ENCODE measurements at regions not wholly inside any gene's neighbourhood (a gene's known extent, or its start where the extent isn't known, plus 50 kb on each side); places are given as distances from the start of the nearest gene placed in this dataset.

GRCh38 chr4:147378780-147379179 lies 102.1 kb upstream of the EDNRA start:
- FAIRE-seq (no peak), ATAC-seq (no peak), DNase-seq (ENCODE audit: extremely low read depth in 1 of 4, low spot score in 3 of 4) (no peak)
- in situ Hi-C loops (cut with MboI): no loop called here
- CTCF ChIA-PET (ENCODE audit: low intra/inter-chr PET ratio): no interaction called here
- Histone ChIP-seq H3K79me2 (ENCODE audit: control insufficient read depth, insufficient read depth, low read length) (no peaks in the 10 kb centered on the region), H4K20me1 (replicated peaks; ENCODE audit: control insufficient read depth, insufficient read depth, low read length) (no peaks in the 10 kb centered on the region), H3K4me1 (replicated peaks in 1 of 2; ENCODE audit: control insufficient read depth in 2 of 2, insufficient read depth in 2 of 2, low read length in 2 of 2) (no peaks in the 10 kb centered on the region), H3K9ac (ENCODE audit: insufficient read depth in 1 of 2, low read depth in 2 of 2, low read length in 2 of 2) (no peak overlapping the region), H3K36me3 (ENCODE audit: control insufficient read depth, insufficient read depth, low read length) (no peaks in the 10 kb centered on the region), H3K9me3 (replicated peaks; ENCODE audit: control insufficient read depth, insufficient read depth, low read depth, low read length) (no peaks in the 10 kb centered on the region; the same call in 1 of the 2 replicates), H3K4me2 (ENCODE audit: insufficient read depth, low read length) (no peak overlapping the region), H3K27me3 (ENCODE audit: control insufficient read depth in 2 of 2, insufficient read depth in 2 of 2, low read length in 2 of 2) (no peaks in the 10 kb centered on the region), H3K4me3 (no peak overlapping the region), H3K9me1 (ENCODE audit: control insufficient read depth, insufficient read depth, low read length) (no peaks in the 10 kb centered on the region), H2AFZ (ENCODE audit: low read depth, low read length) (no peak overlapping the region), H3K27ac (ENCODE audit: extremely low read depth, low read depth, low read length) (no peak overlapping the region)
- TF ChIP-seq ESRRB (CRISPR knock-in tag; IDR thresholded peaks at IDR 0.05; ENCODE audit: borderline replicate concordance) (no peak), ZC3H8 (IDR thresholded peaks at IDR 0.05) (no peak), ZNF75A (CRISPR knock-in tag; IDR thresholded peaks at IDR 0.05) (no peak), NKRF (IDR thresholded peaks at IDR 0.05; ENCODE audit: borderline replicate concordance) (no peak), SMARCC2 (IDR thresholded peaks at IDR 0.05; ENCODE audit: low read depth) (no peak), SMARCB1 (IDR thresholded peaks at IDR 0.05; ENCODE audit: insufficient read length, low read depth) (no peak)
- POLR2A ChIA-PET: no interaction called here
- intact Hi-C loops (cut with micrococcal nuclease): no loop called here
- 5% methylated on average over 2 of the region's 2 CpGs for WGBS (ENCODE audit: insufficient coverage, low coverage, missing lambda C conversion rate)
- BruUV-seq (replicated peaks): no TSS peak
